ENCODE measurements at regions not wholly inside any gene's neighbourhood (a gene's known extent, or its start where the extent isn't known, plus 50 kb on each side); places are given as distances from the start of the nearest gene placed in this dataset.

- DNase-seq (ENCODE audit: low read depth, low spot score) (no peak), ATAC-seq (no peak)
These were observed 1536.4 kb downstream of the TECRL start for GRCh38 chr4:62872856-62873255.

More at GRCh38 chr4:62872856-62873255, 1536.4 kb downstream of the TECRL start:
- H3K9ac ChIP-seq (ENCODE audit: control insufficient read depth, insufficient read depth, low read length): no peak overlapping the region
- no peaks in the 10 kb centered on the region for H3K27me3 ChIP-seq (replicated peaks in 1 of 2; ENCODE audit: control insufficient read depth in 2 of 2, insufficient read depth in 2 of 2, low read length in 1 of 2)
- no peaks in the 10 kb centered on the region for H4K20me1 ChIP-seq (ENCODE audit: control insufficient read depth, insufficient read depth)
- no peak for FAIRE-seq
- WGBS (ENCODE audit: insufficient coverage, insufficient replicate concordance, low lambda C conversion rate, missing lambda C conversion rate): 15% methylated on average over 3 of the region's 3 CpGs
- H2AFZ ChIP-seq (ENCODE audit: control insufficient read depth, low read depth, low read length): no peak overlapping the region
- ChIA-PET SMC1A (ENCODE audit: uncharacterized antibody, unreplicated experiment) (no interaction called here), POLR2A (no interaction called here), CTCF (no interaction called here), RAD21 (ENCODE audit: unreplicated experiment) (no interaction called here)
- no peak overlapping the region for H3K27ac ChIP-seq (ENCODE audit: control insufficient read depth, insufficient read depth)
- H3K4me3 ChIP-seq: no peak overlapping the region
- TF ChIP-seq IRF5 (IDR thresholded peaks at IDR 0.05; ENCODE audit: borderline replicate concordance) (no peak), BMI1 (IDR thresholded peaks at IDR 0.05; ENCODE audit: borderline replicate concordance) (no peak), POU2F2 (IDR thresholded peaks at IDR 0.05; ENCODE audit: borderline replicate concordance, low read depth, low read length) (no peak), WRNIP1 (IDR thresholded peaks at IDR 0.05; ENCODE audit: borderline replicate concordance, low read depth, low read length) (no peak), USF2 (IDR thresholded peaks at IDR 0.05; ENCODE audit: borderline replicate concordance, low read depth, low read length) (no peak), STAT3 (IDR thresholded peaks at IDR 0.05; ENCODE audit: low read depth, low read length) (no peak), CREB1 (IDR thresholded peaks at IDR 0.05; ENCODE audit: low read depth) (no peak), ATF7 (IDR thresholded peaks at IDR 0.05; ENCODE audit: low read depth) (no peak), CHD1 (IDR thresholded peaks at IDR 0.05; ENCODE audit: low read depth, low read length) (no peak), CUX1 (IDR thresholded peaks at IDR 0.05; ENCODE audit: insufficient replicate concordance, low read depth, low read length) (no peak), NRF1 (conservative IDR thresholded peaks at IDR 0.05; ENCODE audit: low read depth, low read length) (no peak), REST (IDR thresholded peaks at IDR 0.05; ENCODE audit: low read depth, low read length) (no peak)
- intact Hi-C loops (cut with micrococcal nuclease; ENCODE audit: unreplicated experiment): no loop called here
- no peaks in the 10 kb centered on the region for H3K79me2 ChIP-seq (ENCODE audit: control insufficient read depth, insufficient read depth, low read length)
- BruUV-seq (replicated peaks): no TSS peak
- no peak overlapping the region for H3K4me2 ChIP-seq (ENCODE audit: control insufficient read depth, insufficient read depth)
- H3K4me1 ChIP-seq (ENCODE audit: control insufficient read depth, insufficient read depth, low read length): no peaks in the 10 kb centered on the region
- in situ Hi-C loops (cut with MboI): no loop called here
- H3K9me3 ChIP-seq (replicated peaks; ENCODE audit: control insufficient read depth, insufficient read depth, low read length): no peaks in the 10 kb centered on the region
- H3K36me3 ChIP-seq (ENCODE audit: control insufficient read depth in 2 of 2, insufficient read depth in 2 of 2, low read length in 1 of 2): no peaks in the 10 kb centered on the region

All from GM12878 (cell line).